HG03575 (cell line): ENCODE measurements at regions not wholly inside any gene's neighbourhood (a gene's known extent, or its start where the extent isn't known, plus 50 kb on each side); places are given as distances from the start of the nearest gene placed in this dataset.

Experiments used
- ATAC-seq: cut with Tn5 transposase; IDR thresholded peaks from one replicate; pipeline ENCODE4 v1.9.1; 2021; ENCODE audit not compliant: unreplicated experiment, insufficient number of reproducible peaks, low FRiP score; ENCODE audit errors: extremely low read depth

DNA sequence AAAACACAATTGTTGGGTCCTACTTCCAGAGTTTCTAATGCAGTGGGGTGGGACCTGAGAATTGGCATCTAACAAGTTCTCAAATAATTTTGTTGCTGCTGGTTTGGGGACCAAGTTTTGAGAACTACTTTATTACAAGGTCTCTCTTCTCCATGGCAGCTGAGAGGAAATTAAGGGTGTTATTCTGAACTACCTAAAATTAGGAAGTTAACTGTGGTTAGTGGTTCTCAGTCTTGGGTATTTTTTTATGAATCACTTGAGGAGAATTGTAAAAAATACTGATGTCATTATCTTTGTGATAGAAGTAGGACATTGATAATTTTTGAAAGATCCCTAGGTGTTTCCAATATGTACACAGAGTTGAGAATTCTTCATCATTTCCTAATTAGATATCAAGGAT is 210.2 kb downstream of the MC4R start:
- ATAC-seq: no peak

DNA sequence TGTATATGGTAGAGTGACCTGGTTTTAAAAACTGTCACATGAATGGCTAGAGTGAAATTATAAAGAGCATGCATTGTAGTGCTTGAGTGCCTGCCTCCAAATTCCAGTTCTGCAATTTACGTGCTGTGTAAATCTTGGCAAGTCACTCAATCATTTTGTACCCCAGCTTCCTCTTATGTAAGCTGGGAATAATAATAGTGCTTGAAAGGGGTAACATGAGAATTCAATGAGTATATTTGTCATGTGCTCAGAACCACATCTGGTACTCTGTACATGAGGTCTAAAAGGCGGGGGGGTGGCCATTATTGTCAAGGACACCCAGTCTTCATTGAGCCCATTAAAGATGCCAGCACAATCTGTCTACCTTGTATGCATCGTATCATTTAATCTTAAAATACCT is 214.8 kb downstream of the MC4R start:
- no peak for ATAC-seq

DNA sequence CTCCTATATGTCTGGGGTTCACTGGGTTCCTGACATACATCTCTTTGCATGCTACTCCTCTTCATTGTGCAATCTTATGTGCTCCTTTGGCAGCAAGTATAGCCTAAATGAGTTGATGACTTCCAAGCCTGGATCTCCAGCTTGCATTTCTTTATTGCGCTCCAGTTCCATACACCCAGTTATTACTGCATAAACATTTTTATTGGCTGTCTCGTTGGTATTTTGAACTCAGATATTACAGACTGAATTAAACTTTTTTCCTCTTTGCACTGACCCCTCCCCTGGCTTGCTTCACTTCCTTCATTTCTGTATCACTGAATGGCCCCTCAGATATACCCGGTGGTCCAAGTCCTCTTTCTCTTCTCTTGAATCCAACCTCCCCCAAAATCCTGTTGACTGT is 219.2 kb downstream of the MC4R start:
- ATAC-seq: no peak

DNA sequence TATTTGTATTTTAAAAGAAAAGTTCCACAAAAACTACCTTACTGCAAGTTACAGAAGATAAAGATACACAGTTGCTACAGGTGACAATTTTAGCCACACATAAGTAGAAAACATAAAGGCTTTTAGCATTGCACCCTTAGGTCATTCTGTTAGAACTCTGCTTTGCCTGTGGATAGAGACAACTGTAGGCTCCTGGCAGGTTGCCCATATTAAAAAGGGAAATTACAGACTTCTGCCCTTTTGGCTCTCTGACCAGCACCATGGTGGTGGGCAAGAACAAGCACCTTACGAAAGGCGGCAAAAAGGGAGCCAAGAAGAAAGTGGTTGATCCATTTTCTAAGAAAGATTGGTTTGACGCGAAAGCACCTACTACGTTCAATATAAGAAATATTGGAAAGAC is 223.3 kb downstream of the MC4R start:
- ATAC-seq: no peak

DNA sequence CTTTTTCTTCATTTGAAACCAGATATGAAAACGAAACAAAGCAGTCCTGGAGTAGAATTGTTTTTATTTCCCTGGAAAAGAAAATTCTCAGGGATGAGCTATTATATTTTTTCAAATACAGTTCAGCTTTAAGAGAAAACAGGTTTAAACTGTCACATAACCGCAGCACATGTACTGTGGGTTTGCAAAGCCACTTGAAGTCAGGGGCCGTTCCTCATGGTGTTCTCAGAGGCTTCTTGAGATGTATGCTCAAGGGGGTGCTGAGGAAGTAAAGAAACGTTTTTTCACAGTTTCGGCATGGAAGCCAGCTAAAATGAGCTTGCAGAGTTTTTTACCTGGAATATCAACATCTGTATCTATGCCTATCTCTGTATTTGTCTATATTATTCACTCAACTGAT is 225.3 kb downstream of the MC4R start:
- ATAC-seq: no peak

DNA sequence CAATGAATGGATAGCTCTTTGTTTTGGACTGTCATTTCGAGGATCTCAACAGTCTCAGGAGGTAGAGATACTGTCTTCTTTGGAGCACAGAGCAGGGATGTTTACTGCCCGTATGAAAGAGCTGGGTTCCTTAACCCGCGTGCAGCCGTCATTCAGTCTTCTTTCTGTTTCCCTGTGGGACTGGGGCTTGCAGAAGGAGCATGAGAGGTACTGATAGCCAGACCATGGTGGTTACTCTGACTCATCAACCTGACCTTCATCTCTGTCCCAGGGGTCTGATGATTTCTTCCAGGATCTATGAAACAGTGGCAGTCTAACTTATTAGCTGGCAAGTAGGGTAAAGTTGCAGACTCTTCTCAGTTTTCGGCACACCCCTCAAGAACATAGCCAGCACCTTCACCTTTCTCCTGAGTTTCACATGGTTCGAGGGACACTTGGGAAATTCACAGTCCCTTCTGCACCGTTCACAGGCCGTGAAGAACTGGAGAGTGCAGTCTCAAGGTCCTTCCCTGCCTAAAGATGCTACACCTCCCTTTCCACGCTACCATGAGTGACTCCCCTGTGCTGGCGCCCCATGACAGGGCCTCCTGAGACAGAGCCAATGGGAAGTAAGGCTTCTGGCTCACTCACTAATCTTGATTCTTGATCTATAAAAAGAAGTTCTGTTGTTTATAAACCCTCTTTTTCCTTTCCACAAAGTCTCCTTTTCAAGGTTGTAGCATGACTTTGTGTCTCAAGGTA is 226.2 kb downstream of the MC4R start:
- ATAC-seq: no peak

DNA sequence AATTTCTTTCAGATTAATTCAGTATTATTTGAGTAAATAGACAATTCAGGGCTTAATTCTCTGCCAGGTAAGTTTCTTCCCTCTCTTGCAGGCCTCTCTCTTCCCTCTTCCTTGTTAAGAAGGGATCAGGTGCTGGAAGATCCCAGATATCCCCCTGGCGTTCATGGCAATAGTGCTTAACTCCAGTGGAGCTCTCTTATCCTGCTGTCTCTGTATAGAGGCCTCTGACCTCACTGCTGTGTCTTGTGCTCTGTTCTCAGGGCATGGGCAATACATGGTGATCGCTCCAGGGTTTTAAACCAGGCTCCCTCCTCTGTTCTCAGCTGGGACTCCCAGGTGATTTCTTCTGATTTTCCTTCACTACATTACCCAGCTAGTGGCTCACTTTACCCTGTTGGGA is 226.8 kb downstream of the MC4R start:
- ATAC-seq: no peak

DNA sequence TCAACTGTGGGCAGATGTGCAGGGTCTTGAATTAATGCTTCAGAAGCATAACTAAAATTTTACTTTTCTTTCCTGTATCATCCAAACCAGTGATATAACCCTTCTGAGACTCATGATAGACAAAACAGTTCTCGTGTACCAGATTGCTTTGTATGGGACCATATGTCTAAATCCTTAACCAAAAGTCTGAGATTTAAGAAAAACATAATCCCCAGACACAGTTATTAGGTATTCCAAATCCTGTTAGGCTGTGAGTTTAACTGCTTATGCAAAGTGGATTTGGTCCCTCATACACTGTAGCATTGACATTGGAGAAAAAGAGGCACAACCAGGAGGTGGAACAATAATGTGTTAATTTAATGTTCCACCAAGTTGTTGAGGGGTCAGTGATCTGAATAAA is 235.0 kb downstream of the PMAIP1 start:
- ATAC-seq: no peak

DNA sequence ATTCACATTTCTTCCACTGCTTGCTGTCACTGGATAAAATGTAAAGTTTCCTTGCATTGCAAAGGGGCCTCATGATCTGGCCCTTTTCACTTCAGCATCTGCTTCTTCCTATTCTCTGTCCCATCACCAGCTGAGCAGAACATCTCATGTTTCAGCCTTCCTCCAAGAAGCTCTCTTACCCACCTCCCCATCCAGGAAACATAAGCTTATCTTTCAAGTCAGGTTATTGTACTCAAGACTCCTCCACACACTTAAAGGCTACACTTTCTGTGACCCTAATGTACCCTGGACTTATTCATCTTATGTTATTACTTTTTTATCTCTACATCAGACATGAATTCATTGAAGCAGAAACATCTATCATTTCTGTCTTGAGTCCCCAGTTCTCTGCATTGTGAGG is 230.5 kb downstream of the PMAIP1 start:
- ATAC-seq: no peak

DNA sequence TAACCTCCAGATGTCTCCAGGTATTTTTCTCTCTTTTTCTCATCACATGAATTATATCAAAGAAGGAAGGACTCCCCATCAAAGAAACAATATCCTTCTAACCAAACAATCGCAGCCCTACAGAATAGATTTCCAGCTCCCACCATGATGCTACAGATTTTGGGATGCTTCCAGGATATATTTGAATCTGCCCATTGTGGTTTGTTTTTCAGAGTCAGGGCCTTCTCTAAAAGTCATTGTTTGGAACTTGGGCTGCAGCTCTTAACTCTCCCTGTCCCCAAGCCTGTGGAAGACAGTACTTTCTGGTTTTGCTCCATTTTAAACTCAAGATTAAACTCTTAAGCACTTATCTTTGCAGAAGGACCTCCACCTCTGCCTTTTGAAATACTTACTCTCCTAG is 223.2 kb downstream of the PMAIP1 start:
- no peak for ATAC-seq

DNA sequence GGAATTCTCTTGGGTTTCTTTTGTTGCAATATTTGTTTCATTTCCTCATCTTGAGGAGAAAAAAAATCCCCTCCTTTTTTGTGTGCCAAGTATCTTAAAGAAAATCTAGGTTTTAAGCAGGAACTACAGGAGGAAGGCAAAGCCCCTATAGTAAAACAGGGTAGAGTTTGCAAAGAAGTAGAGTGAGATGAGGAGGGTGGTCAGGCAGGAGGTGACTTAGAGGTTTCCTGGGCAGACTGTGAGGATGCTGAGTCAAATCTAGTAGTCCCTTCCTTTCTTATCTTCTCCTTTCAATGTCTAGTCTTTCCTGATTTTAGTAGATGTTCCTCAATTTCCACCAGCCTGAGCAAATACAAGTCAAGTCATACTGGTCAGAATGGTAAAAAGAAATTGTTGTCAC is 222.5 kb downstream of the PMAIP1 start:
- ATAC-seq: no peak

DNA sequence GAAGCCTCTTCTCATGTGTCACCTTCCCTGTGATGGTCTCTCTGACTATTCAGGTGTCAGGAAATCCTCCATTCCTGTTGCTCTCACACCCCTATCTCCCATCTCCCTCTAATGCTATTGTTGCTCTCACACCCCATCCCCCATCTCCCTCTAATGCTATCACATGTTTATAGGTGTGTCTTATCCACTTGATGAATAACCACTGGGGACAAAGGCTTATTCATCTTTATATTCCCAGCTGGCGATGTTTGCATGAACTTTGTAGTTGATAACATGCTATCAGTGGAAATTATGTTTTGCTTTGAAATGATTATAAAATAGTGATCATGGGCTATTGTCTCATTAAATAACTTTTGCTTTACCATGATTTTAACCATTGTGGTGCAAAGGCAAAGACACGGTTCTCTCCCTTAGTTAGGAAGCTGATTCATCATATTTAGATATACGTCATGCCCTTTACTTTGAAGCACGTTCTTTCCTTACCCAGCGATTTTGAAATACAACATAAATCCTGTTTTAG is 220.5 kb downstream of the PMAIP1 start:
- no peak for ATAC-seq

DNA sequence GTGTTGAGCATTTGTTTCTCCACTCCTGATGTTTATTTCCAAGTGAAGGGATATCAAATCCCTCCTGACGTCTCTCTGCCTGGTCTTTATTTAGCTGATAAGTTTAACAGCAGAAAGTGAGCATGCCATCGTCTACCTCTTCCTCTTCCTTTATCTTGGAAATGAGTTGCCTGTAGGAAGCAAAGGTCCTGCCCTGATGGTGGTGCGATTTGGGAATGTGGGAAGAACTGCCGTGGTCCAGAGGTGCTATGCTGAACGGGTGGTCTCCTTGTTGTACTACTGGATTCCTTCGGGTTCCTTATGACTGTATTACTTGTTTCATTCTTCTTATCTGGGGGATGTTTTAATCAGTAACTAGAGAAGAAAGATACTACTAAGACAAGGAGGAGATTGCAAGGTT is 217.5 kb downstream of the PMAIP1 start:
- ATAC-seq: no peak

DNA sequence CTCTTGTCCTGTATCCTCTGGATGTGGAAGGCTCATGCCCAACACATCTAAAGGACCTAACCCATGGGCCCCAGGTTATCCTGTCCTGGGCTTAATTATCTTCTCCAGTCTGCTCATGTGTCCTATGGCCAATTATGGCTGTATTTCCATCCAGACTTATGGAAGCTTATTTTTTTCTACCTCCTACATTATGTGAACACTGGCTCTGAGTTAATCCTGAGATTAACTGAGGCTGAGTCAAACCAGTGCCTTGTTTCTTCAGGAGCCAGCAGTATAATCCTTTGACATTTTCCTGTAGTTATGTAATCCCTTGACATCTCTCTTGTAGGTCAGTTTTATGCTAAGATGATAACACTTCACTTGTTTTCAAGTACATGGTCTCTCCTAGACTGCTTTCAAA is 213.6 kb downstream of the PMAIP1 start:
- ATAC-seq: no peak

DNA sequence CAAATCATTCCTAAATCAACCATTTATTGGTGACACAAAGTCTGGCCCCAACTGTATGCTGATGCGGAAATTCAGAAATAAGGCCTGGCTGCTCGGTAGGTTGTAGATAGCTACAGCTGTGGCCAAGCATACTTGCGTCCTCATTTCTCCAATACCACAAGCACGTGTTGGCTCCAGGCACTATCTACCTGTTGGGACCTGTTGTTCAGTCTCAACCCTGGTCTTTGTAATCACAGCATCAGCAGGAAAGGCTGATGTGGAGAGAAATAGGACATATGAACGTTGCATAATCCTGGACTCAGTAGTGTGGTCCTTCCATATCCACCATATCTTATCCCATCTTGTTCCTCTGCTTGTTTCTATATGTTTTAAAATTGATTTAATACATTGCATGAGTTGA is 212.6 kb downstream of the PMAIP1 start:
- no peak for ATAC-seq

DNA sequence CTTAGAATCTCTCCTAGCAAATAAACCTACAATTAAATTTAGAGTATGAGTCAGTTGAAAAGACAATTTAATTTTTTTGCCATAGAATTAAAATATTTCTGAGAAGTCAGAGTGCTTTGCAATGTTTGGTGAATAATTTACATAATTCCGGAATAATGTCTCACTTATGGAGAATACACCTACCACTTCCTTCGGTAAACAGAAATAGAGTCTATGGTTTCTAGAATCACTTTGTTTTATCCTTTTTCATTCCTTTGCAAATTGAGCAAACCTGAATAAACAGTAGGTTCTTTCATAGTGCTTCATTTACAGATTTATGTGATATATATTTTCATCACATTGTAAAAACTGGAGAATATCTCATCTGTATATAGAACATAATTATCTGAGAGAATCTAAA is 211.7 kb downstream of the PMAIP1 start:
- no peak for ATAC-seq

DNA sequence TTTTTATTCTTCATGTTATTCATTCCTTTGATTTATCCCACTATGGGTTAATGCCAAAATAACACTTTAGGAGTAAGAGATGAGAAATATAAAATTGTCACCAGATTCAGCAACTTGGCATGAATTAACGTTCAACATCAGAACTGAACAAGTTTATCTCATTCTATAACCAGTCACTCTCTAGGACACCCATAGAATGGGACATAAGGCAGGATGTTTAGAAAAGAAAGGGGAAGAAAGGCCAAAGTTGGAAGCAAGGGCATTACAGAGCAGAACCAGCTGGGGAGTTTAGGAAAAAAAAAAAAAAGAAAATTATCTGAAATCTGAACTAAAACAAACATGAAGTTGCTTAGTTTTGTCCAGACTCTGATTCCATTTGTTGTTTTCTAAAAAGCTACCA is 211.0 kb downstream of the PMAIP1 start:
- no peak for ATAC-seq

DNA sequence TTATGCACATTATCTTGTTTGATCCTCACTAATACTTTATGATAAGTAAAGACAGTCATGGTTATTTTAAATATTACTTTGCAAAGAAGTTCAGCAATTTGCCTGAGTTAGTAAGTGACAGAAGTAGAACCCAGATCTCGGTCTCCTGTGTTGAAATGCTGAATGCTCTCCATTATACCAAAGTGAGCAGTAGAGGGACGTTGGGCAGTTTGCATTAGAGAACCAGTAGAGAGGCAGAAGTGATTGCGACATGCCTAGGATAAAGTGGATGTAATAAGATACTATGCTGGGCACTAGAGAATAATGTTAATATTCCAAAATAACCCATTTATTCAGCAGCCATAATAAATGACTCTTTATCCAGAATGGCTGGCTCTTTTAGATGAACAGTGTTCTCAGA is 201.0 kb downstream of the PMAIP1 start:
- ATAC-seq: no peak

DNA sequence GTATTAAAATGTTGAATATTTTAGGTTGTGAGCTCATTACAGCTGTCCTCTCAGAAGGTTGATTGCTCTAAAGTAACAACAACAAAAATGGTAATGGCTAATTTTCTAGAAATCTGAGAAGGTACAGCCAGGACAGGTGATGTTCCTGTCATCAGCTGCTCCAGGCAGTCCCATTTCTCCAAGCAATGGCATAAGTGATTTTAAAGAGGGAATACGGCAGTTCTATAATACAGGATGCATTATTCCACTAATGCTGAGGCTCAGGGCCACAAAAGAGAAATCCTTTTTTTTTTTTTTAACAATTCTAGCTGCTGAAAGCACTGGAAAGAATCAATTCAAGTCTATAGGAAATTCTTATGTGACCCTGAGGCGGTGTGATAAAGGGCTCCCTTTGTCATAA is 199.9 kb downstream of the PMAIP1 start:
- no peak for ATAC-seq

DNA sequence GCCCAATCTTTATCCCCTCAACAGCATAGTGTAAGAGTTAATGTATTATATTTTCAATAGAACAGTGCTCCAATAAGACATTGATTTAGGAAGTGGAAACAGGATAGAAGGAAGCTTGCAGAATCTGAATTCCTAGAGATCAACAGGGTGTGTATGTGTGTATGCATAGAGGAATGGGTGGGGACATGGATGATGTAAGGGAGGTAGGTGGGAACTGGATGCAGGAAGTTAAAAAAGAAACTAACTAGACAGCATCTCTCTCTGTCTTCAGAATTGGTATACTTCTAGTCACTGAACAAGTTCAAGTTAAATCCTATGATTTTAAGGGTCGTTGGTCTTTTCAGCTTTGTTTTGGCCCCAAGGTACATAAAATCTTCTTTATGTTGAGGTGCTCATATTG is 196.6 kb downstream of the PMAIP1 start:
- no peak for ATAC-seq

DNA sequence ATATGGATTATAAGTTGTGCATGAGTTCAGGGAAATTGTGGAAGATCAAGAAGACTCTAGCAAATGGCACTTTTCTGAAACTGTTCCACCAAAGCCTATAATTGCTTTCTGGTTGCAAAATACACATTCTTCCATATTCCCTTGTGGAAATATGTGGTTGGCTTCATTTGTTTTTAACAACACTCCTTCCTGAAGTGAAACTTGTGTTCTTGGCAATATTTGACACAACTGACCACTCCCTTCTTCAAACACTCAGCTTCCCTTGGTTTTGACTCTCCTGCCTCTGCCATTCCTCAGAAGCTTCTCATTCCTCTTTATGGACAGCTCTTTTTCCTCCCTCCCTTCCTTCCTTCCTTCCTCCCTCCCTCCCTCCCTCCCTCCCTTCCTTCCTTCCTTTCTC is 192.3 kb downstream of the PMAIP1 start:
- no peak for ATAC-seq
